ENCODE measurements at regions not wholly inside any gene's neighbourhood (a gene's known extent, or its start where the extent isn't known, plus 50 kb on each side); places are given as distances from the start of the nearest gene placed in this dataset.

- H3K36me3 Mint-ChIP-seq (ENCODE audit: insufficient read depth), result peaks cover 1% of the 10 kb centered on the region
- H3K27me3 Mint-ChIP-seq, result no peaks in the 10 kb centered on the region
- peaks cover 7% of the 10 kb centered on the region for H3K4me1 Mint-ChIP-seq
- H3K27ac Mint-ChIP-seq (ENCODE audit: low read depth), result no peak overlapping the region
- DNase-seq (ENCODE audit: low spot score in 2 of 2) (no peak), ATAC-seq (replicated peaks; ENCODE audit: extremely low read depth, poor library complexity, severe bottlenecking) (no peak)
- H3K9me3 Mint-ChIP-seq, result no peaks in the 10 kb centered on the region
- no peak overlapping the region for H3K4me3 Mint-ChIP-seq
Measured at GRCh38 chr14:71592361-71592760, 339.9 kb upstream of the RGS6 start.

- Mint-ChIP-seq H3K27me3 (no peaks in the 10 kb centered on the region), H3K9me3 (no peaks in the 10 kb centered on the region), H3K27ac (ENCODE audit: low read depth) (no peak overlapping the region), H3K4me3 (no peak overlapping the region), H3K36me3 (ENCODE audit: insufficient read depth) (peaks cover 3% of the 10 kb centered on the region), H3K4me1 (peaks cover 23% of the 10 kb centered on the region)
- ATAC-seq (replicated peaks; ENCODE audit: extremely low read depth, poor library complexity, severe bottlenecking), result no peak
- DNase-seq (ENCODE audit: low spot score in 2 of 2), result no peak
Measured at GRCh38 chr14:71593966-71594365, 338.3 kb upstream of the RGS6 start.

- no peak overlapping the region for H3K4me3 Mint-ChIP-seq
- H3K27ac Mint-ChIP-seq (ENCODE audit: low read depth), result no peak overlapping the region
- H3K36me3 Mint-ChIP-seq (ENCODE audit: insufficient read depth), result peaks cover 3% of the 10 kb centered on the region
- H3K4me1 Mint-ChIP-seq, result peaks cover 24% of the 10 kb centered on the region
- H3K9me3 Mint-ChIP-seq, result no peaks in the 10 kb centered on the region
- H3K27me3 Mint-ChIP-seq, result no peaks in the 10 kb centered on the region
- DNase-seq (ENCODE audit: low spot score in 2 of 2), result no peak
- ATAC-seq (replicated peaks; ENCODE audit: extremely low read depth, poor library complexity, severe bottlenecking), result no peak
Measured at GRCh38 chr14:71594821-71595220, 337.4 kb upstream of the RGS6 start.

- Mint-ChIP-seq H3K9me3 (peaks cover 3% of the 10 kb centered on the region), H3K4me3 (no peak overlapping the region), H3K4me1 (peaks cover 24% of the 10 kb centered on the region), H3K27me3 (no peaks in the 10 kb centered on the region), H3K27ac (ENCODE audit: low read depth) (no peak overlapping the region), H3K36me3 (ENCODE audit: insufficient read depth) (peaks cover 4% of the 10 kb centered on the region)
- DNase-seq (ENCODE audit: low spot score in 2 of 2), result no peak
- ATAC-seq (replicated peaks; ENCODE audit: extremely low read depth, poor library complexity, severe bottlenecking), result no peak
Measured at GRCh38 chr14:71595441-71595840, 336.8 kb upstream of the RGS6 start.

- H3K9me3 Mint-ChIP-seq, result peaks cover 7% of the 10 kb centered on the region
- H3K4me3 Mint-ChIP-seq, result no peak overlapping the region
- peaks cover 32% of the 10 kb centered on the region for H3K4me1 Mint-ChIP-seq
- no peak for DNase-seq (ENCODE audit: low spot score in 2 of 2)
- peak overlapping the region; percentile 29 for H3K27ac Mint-ChIP-seq (ENCODE audit: low read depth)
- H3K27me3 Mint-ChIP-seq, result no peaks in the 10 kb centered on the region
- peaks cover 5% of the 10 kb centered on the region for H3K36me3 Mint-ChIP-seq (ENCODE audit: insufficient read depth)
- no peak for ATAC-seq (replicated peaks; ENCODE audit: extremely low read depth, poor library complexity, severe bottlenecking)
Measured at GRCh38 chr14:71597287-71597920, 334.8 kb upstream of the RGS6 start.

- Mint-ChIP-seq H3K27me3 (no peaks in the 10 kb centered on the region), H3K4me3 (no peak overlapping the region), H3K9me3 (peaks cover 7% of the 10 kb centered on the region), H3K4me1 (peaks cover 32% of the 10 kb centered on the region), H3K27ac (ENCODE audit: low read depth) (peak overlapping the region; percentile 29), H3K36me3 (ENCODE audit: insufficient read depth) (peaks cover 5% of the 10 kb centered on the region)
- ATAC-seq (replicated peaks; ENCODE audit: extremely low read depth, poor library complexity, severe bottlenecking), result peak; percentile 77
- no peak for DNase-seq (ENCODE audit: low spot score in 2 of 2)
Measured at GRCh38 chr14:71597955-71598660, 334.1 kb upstream of the RGS6 start.

GRCh38 chr14:71600309-71600708 is 331.9 kb upstream of the RGS6 start:
- DNase-seq (ENCODE audit: low spot score in 2 of 2) (no peak), ATAC-seq (replicated peaks; ENCODE audit: extremely low read depth, poor library complexity, severe bottlenecking) (no peak)
- Mint-ChIP-seq H3K9me3 (peaks cover 9% of the 10 kb centered on the region), H3K4me1 (peaks cover 34% of the 10 kb centered on the region), H3K4me3 (no peak overlapping the region), H3K27me3 (no peaks in the 10 kb centered on the region), H3K27ac (ENCODE audit: low read depth) (no peak overlapping the region), H3K36me3 (ENCODE audit: insufficient read depth) (peaks cover 5% of the 10 kb centered on the region)

- no peak overlapping the region for H3K27ac Mint-ChIP-seq (ENCODE audit: low read depth)
- peaks cover 44% of the 10 kb centered on the region for H3K4me1 Mint-ChIP-seq
- no peaks in the 10 kb centered on the region for H3K27me3 Mint-ChIP-seq
- peaks cover 5% of the 10 kb centered on the region for H3K36me3 Mint-ChIP-seq (ENCODE audit: insufficient read depth)
- ATAC-seq (replicated peaks; ENCODE audit: extremely low read depth, poor library complexity, severe bottlenecking) (no peak), DNase-seq (ENCODE audit: low spot score in 2 of 2) (no peak)
- no peak overlapping the region for H3K4me3 Mint-ChIP-seq
- H3K9me3 Mint-ChIP-seq, result peaks cover 13% of the 10 kb centered on the region
Measured at GRCh38 chr14:71602524-71602923, 329.7 kb upstream of the RGS6 start.

GRCh38 chr14:71604231-71604630 is 328.0 kb upstream of the RGS6 start:
- DNase-seq (ENCODE audit: low spot score in 2 of 2) (no peak), ATAC-seq (replicated peaks; ENCODE audit: extremely low read depth, poor library complexity, severe bottlenecking) (no peak)
- Mint-ChIP-seq H3K4me3 (no peak overlapping the region), H3K36me3 (ENCODE audit: insufficient read depth) (peaks cover 4% of the 10 kb centered on the region), H3K27me3 (no peaks in the 10 kb centered on the region), H3K4me1 (peaks cover 29% of the 10 kb centered on the region), H3K27ac (ENCODE audit: low read depth) (no peak overlapping the region), H3K9me3 (peaks cover 13% of the 10 kb centered on the region)

- H3K36me3 Mint-ChIP-seq (ENCODE audit: insufficient read depth), result peaks cover 2% of the 10 kb centered on the region
- H3K27ac Mint-ChIP-seq (ENCODE audit: low read depth), result no peak overlapping the region
- H3K4me1 Mint-ChIP-seq, result peaks cover 23% of the 10 kb centered on the region
- no peak overlapping the region for H3K4me3 Mint-ChIP-seq
- H3K27me3 Mint-ChIP-seq, result no peaks in the 10 kb centered on the region
- DNase-seq (ENCODE audit: low spot score in 2 of 2), result no peak
- no peak for ATAC-seq (replicated peaks; ENCODE audit: extremely low read depth, poor library complexity, severe bottlenecking)
- H3K9me3 Mint-ChIP-seq, result peaks cover 7% of the 10 kb centered on the region
Measured at GRCh38 chr14:71606064-71606463, 326.2 kb upstream of the RGS6 start.

- H3K36me3 Mint-ChIP-seq (ENCODE audit: insufficient read depth), result peaks cover 2% of the 10 kb centered on the region
Measured at GRCh38 chr14:71606575-71606974, 325.7 kb upstream of the RGS6 start.

GRCh38 chr14:71607056-71607455 is 325.2 kb upstream of the RGS6 start:
- peaks cover 7% of the 10 kb centered on the region for H3K9me3 Mint-ChIP-seq
- DNase-seq (ENCODE audit: low spot score in 2 of 2) (no peak), ATAC-seq (replicated peaks; ENCODE audit: extremely low read depth, poor library complexity, severe bottlenecking) (no peak)
- H3K4me3 Mint-ChIP-seq, result no peak overlapping the region
- H3K27ac Mint-ChIP-seq (ENCODE audit: low read depth), result no peak overlapping the region
- H3K27me3 Mint-ChIP-seq, result no peaks in the 10 kb centered on the region
- peaks cover 2% of the 10 kb centered on the region for H3K36me3 Mint-ChIP-seq (ENCODE audit: insufficient read depth)
- peaks cover 21% of the 10 kb centered on the region for H3K4me1 Mint-ChIP-seq

More at GRCh38 chr14:71606575-71606974, 325.7 kb upstream of the RGS6 start:
- H3K27me3 Mint-ChIP-seq, result no peaks in the 10 kb centered on the region
- no peak for DNase-seq (ENCODE audit: low spot score in 2 of 2)
- H3K27ac Mint-ChIP-seq (ENCODE audit: low read depth), result no peak overlapping the region
- ATAC-seq (replicated peaks; ENCODE audit: extremely low read depth, poor library complexity, severe bottlenecking), result no peak
- H3K4me1 Mint-ChIP-seq, result peaks cover 21% of the 10 kb centered on the region
- H3K4me3 Mint-ChIP-seq, result no peak overlapping the region
- peaks cover 7% of the 10 kb centered on the region for H3K9me3 Mint-ChIP-seq

GRCh38 chr14:71610149-71610548 is 322.1 kb upstream of the RGS6 start:
- Mint-ChIP-seq H3K9me3 (peaks cover 6% of the 10 kb centered on the region), H3K4me3 (no peak overlapping the region), H3K27me3 (no peaks in the 10 kb centered on the region), H3K4me1 (peaks cover 20% of the 10 kb centered on the region), H3K27ac (ENCODE audit: low read depth) (no peak overlapping the region), H3K36me3 (ENCODE audit: insufficient read depth) (peaks cover 2% of the 10 kb centered on the region)
- no peak for DNase-seq (ENCODE audit: low spot score in 2 of 2)
- no peak for ATAC-seq (replicated peaks; ENCODE audit: extremely low read depth, poor library complexity, severe bottlenecking)
